OCI-LY1 (cell line): ENCODE measurements at regions not wholly inside any gene's neighbourhood (a gene's known extent, or its start where the extent isn't known, plus 50 kb on each side); places are given as distances from the start of the nearest gene placed in this dataset.

Experiments used
- H2AFZ ChIP-seq: fragments of 200-600 bp; sonication (generic), shearing (Covaris generic); 2 replicates; pipeline ENCODE4 v1.6.0; 2014; ENCODE audit warnings: antibody characterized with exemption, mild to moderate bottlenecking, low read length
- H3F3A ChIP-seq: fragments of 200-600 bp; sonication (generic), shearing (Covaris generic); 2 replicates; pipeline ENCODE4 v1.6.0; 2014; ENCODE audit warnings: mild to moderate bottlenecking, antibody characterized with exemption, low read length, moderate library complexity; ENCODE audit not compliant: insufficient read depth
- H3K27ac ChIP-seq: fragments of 200-600 bp; sonication (generic); 2 replicates; pipeline ENCODE4 v1.5.1; 2014; ENCODE audit warnings: low read length, mixed run types, mild to moderate bottlenecking, low read depth; ENCODE audit not compliant: poor library complexity, severe bottlenecking
- H3K27me3 ChIP-seq: fragments of 200-600 bp; sonication (generic); 2 replicates; pipeline ENCODE4 v1.6.0; 2014; ENCODE audit warnings: antibody characterized with exemption, mild to moderate bottlenecking, low read length, moderate library complexity; ENCODE audit not compliant: insufficient read depth
- H3K36me3 ChIP-seq: fragments of 200-600 bp; sonication (generic); 2 replicates; pipeline ENCODE4 v1.6.1; 2014; ENCODE audit warnings: mild to moderate bottlenecking, antibody characterized with exemption, low read length, moderate library complexity, mixed read lengths; ENCODE audit not compliant: insufficient read depth
- H3K4me1 ChIP-seq: fragments of 200-600 bp; sonication (generic); 2 replicates; pipeline ENCODE4 v1.5.1; 2014; ENCODE audit warnings: mild to moderate bottlenecking, low read length, moderate library complexity; ENCODE audit not compliant: insufficient read depth, severe bottlenecking
- H3K4me2 ChIP-seq: fragments of 200-600 bp; sonication (generic), shearing (Covaris generic); 2 replicates; pipeline ENCODE4 v1.6.1; 2014; ENCODE audit warnings: low read length
- H3K4me3 ChIP-seq: fragments of 200-600 bp; sonication (generic); 2 replicates; pipeline ENCODE4 v1.5.1; 2014; ENCODE audit warnings: low read length, low read depth, mild to moderate bottlenecking, mixed read lengths; ENCODE audit not compliant: poor library complexity, severe bottlenecking
- H3K79me2 ChIP-seq: fragments of 200-600 bp; shearing (Covaris generic); 2 replicates; pipeline ENCODE4 v1.6.1; 2016; ENCODE audit warnings: mixed run types, low read length, mixed read lengths; ENCODE audit not compliant: insufficient read depth
- H3K9ac ChIP-seq: fragments of 200-600 bp; sonication (generic), shearing (Covaris generic); 2 replicates; pipeline ENCODE4 v1.6.1; 2014; ENCODE audit warnings: mild to moderate bottlenecking, low read length, mixed read lengths
- H3K9me2 ChIP-seq: fragments of 200-600 bp; sonication (generic), shearing (Covaris generic); 2 replicates; pipeline ENCODE4 v1.6.1; 2014; ENCODE audit warnings: low read depth, mild to moderate bottlenecking, low read length, mixed read lengths
- H3K9me3 ChIP-seq: fragments of 200-600 bp; shearing (Covaris generic); 2 replicates; pipeline ENCODE4 v1.6.1; 2014; ENCODE audit warnings: low read length, mixed read lengths
- H4K20me1 ChIP-seq: fragments of 200-600 bp; sonication (generic), shearing (Covaris generic); 2 replicates; pipeline ENCODE4 v1.6.0; 2016; ENCODE audit warnings: mild to moderate bottlenecking, low read length; ENCODE audit not compliant: insufficient read depth
- EZH2 ChIP-seq: fragments of 200-600 bp; sonication (generic), shearing (Covaris generic); IDR thresholded peaks from 2 replicates; pipeline ENCODE4 v1.8.0; 2017; ENCODE audit warnings: borderline replicate concordance, mixed run types, mild to moderate bottlenecking, antibody characterized with exemption, low read length, moderate library complexity, mixed read lengths
- TF ChIP-seq, protein P1 (sequence below): fragments of 200-600 bp; sonication (generic), shearing (Covaris generic); IDR thresholded peaks from 2 replicates; pipeline ENCODE4 v1.5.1; 2017; ENCODE audit warnings: mild to moderate bottlenecking, antibody characterized with exemption, low read length, moderate library complexity, mixed read lengths

DNA sequence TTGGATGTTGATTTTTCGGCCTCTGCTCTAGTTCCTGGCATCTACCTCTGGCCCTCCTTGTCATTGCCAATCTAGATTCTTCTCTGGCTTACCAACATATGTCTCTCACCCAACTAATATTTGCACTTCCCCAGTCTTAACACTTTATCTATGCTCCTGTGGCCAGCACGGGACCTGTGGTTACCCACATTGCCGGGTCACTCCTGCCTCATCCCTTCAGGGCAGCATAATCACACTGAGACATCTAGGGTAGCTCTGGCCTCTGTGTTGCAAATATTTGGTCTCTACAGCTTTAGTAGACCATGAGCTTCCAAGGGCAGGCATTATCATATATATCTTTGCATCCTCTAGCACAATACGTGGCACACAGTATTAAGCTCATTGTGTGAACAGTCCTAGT lies 182.0 kb upstream of the ARHGAP20 start:
- H3K27ac ChIP-seq = no peak overlapping the region
- no peaks in the 10 kb centered on the region for H3K4me1 ChIP-seq
- H3K9me3 ChIP-seq = no peaks in the 10 kb centered on the region
- no peaks in the 10 kb centered on the region for H3K9me2 ChIP-seq
- no peaks in the 10 kb centered on the region for H3F3A ChIP-seq
- H3K9ac ChIP-seq = no peak overlapping the region
- no peaks in the 10 kb centered on the region for H3K79me2 ChIP-seq
- H3K36me3 ChIP-seq = no peaks in the 10 kb centered on the region
- no peaks in the 10 kb centered on the region for H3K27me3 ChIP-seq
- H2AFZ ChIP-seq = no peak overlapping the region
- no peak overlapping the region for H3K4me2 ChIP-seq
- TF ChIP-seq, protein P1, sequence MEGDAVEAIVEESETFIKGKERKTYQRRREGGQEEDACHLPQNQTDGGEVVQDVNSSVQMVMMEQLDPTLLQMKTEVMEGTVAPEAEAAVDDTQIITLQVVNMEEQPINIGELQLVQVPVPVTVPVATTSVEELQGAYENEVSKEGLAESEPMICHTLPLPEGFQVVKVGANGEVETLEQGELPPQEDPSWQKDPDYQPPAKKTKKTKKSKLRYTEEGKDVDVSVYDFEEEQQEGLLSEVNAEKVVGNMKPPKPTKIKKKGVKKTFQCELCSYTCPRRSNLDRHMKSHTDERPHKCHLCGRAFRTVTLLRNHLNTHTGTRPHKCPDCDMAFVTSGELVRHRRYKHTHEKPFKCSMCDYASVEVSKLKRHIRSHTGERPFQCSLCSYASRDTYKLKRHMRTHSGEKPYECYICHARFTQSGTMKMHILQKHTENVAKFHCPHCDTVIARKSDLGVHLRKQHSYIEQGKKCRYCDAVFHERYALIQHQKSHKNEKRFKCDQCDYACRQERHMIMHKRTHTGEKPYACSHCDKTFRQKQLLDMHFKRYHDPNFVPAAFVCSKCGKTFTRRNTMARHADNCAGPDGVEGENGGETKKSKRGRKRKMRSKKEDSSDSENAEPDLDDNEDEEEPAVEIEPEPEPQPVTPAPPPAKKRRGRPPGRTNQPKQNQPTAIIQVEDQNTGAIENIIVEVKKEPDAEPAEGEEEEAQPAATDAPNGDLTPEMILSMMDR = no peak
- TF ChIP-seq EZH2 = no peak
- no peak overlapping the region for H3K4me3 ChIP-seq
- H4K20me1 ChIP-seq = no peaks in the 10 kb centered on the region

DNA sequence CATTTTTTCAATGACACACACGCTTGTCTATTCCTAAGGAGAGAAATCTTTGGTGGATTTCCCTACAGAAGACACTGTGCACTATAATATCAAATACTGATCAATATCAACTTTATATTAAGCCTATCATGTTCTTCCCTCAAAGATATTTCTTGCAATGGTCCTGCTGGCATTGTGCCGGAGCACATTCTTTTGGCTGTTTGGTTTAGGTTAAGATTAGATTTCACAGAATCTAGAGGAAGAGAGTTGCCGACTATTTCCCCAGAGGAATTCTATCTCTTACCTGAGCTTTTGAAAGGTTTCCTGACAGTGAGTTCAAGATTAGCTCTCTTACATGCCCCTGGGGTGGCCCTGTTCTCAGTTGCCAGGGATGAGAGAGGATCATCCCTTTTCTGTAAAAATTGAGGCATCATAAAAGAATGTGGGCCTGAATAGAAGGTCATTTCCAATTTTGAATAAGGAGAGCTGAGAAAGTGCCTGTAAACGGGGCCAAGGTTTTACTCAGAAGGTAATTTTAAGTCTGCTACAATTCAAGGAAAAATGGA lies 180.6 kb upstream of the ARHGAP20 start:
- H3K79me2 ChIP-seq = no peaks in the 10 kb centered on the region
- no peaks in the 10 kb centered on the region for H3K27me3 ChIP-seq
- no peak for TF ChIP-seq EZH2
- TF ChIP-seq, protein P1 = no peak
- H3K4me2 ChIP-seq = no peak overlapping the region
- no peaks in the 10 kb centered on the region for H3K9me2 ChIP-seq
- no peaks in the 10 kb centered on the region for H3K36me3 ChIP-seq
- no peak overlapping the region for H3K9ac ChIP-seq
- no peaks in the 10 kb centered on the region for H3K9me3 ChIP-seq
- H3K4me1 ChIP-seq = no peaks in the 10 kb centered on the region
- H3K27ac ChIP-seq = no peak overlapping the region
- no peak overlapping the region for H3K4me3 ChIP-seq
- no peak overlapping the region for H2AFZ ChIP-seq
- no peaks in the 10 kb centered on the region for H3F3A ChIP-seq
- no peaks in the 10 kb centered on the region for H4K20me1 ChIP-seq

DNA sequence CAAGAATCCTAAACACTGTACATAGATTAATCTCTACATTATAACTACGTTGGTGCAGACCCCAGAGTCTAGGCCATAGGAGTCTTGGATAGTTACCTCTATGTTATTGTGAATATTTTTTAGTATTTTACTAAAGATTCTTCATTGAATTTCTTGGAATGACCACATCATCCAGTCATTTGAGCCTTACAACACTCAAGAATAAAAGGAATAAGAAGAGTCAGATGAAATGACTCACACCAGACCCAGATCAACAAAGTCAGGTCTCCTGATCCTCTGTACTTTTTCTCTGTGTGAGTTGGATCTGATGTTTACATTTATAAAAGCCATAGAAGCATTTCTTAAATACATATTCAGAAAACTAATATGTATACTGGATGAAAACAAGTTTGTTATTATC lies 179.2 kb upstream of the ARHGAP20 start:
- no peaks in the 10 kb centered on the region for H3F3A ChIP-seq
- TF ChIP-seq EZH2 = no peak
- TF ChIP-seq, protein P1 = no peak
- H3K4me2 ChIP-seq = no peak overlapping the region

More for the DNA sequence above, 179.2 kb upstream of the ARHGAP20 start:
- Histone ChIP-seq H3K79me2 (no peaks in the 10 kb centered on the region), H3K4me3 (no peak overlapping the region), H3K9ac (no peak overlapping the region), H3K36me3 (no peaks in the 10 kb centered on the region), H4K20me1 (no peaks in the 10 kb centered on the region), H3K9me2 (no peaks in the 10 kb centered on the region), H3K9me3 (no peaks in the 10 kb centered on the region), H3K4me1 (no peaks in the 10 kb centered on the region), H3K27ac (no peak overlapping the region), H3K27me3 (no peaks in the 10 kb centered on the region), H2AFZ (no peak overlapping the region)
